HL-60/S4 (cell line): ENCODE measurements at regions not wholly inside any gene's neighbourhood (a gene's known extent, or its start where the extent isn't known, plus 50 kb on each side); places are given as distances from the start of the nearest gene placed in this dataset.

Experiments used
- in situ Hi-C: fragments of 300-500 bp; cut with MboI; formaldehyde crosslinking; loops from 2 replicates; pipeline ENCODE4 v1.14.3; 2022; ENCODE audit warnings: low sequenced_read_pairs

DNA sequence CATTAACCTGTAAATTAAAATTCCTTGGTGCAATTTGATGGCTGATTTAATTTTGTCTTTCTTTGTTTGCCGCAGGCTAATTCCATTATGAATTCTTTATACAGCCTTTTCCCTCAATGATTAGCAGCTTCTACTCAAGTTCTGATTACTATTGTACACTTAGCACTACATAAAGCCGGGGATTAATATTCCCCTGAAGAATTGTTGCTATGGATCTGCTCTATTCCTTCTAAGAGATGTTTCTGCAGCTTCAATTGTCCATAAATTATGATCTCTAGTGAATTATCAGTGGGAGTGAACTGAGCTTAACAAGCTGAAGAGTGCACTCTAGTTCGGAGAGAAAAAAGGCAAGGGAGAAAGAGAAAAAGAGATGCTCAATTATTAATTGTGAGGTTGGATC is 433.7 kb upstream of the SPRED2 start:
- in situ Hi-C loops: no loop called here

DNA sequence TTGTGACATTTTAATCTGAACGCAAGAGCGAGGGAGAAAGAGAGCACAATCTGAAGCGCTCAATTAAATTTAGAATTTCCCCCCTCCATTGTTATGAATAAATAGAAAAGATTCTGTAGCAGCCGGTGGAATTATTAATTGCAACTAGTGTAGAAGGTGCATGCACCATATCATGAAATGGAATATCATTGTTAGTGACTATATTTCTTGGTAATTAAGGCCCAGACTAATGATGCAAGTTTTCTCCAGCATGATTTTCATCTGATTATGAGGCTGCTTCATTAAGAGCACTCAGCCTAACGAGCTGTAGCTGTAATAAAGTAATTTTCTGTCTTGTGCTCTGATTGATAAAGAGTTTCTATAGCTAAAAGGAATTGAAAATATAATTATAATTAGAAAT is 432.2 kb upstream of the SPRED2 start:
- in situ Hi-C loops: no loop called here

DNA sequence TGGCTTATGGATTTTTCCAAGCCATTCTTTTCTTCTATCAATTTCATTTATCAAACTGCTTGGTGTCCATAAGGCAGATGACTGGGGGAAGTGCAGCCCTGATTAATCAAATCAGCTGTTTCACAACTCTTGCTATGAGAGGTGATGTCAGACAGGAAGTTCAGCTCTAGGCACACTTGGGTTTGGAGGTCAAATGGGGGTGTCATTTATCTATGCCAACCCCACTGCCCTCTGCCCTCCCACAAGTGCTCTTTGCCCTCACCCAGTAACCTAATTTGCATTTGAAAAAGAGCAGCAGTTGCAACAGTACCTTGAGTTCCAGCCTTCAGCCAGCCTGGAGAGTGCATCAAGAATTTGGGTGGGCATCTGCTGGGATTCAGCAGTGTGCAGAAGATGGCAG is 431.3 kb upstream of the SPRED2 start:
- in situ Hi-C loops: no loop called here

DNA sequence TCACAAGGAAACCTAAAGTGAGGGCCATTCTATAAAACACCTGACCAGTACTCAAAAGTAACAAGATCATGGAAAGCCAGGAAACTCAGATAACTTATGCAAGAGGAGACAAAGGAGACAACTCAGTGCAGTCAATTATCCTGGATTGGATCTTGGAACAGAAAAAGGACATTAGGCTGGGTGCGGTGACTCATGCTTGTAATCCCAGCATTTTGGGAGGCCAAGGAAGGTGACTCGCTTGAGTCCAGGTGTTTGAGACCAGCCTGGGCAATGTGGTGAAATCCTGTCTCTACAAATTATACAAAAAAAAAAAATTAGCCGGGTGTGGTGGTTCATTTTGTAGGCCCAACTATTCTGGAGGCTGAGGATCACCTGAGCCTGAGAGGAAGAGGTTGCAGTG is 424.5 kb upstream of the SPRED2 start:
- in situ Hi-C loops: no loop called here

DNA sequence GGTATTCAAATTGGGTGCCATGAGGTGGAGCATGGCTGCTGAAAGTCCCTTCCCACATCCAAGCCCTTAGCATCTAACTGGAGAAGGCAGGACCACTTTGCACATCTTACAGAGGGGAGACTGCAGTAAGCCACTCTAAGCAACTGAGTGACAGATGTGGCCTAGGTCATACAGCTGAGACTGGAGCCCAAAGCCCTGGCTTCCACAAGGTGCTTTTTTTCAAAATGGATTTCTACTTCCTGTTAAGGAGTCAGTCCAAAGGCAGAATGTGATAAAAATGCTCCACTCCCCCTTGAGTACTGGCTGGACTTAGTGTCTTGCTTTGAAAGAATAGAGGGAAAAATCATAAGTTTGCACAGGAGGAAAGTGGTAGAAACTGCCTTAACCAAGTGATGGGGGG is 424.0 kb upstream of the SPRED2 start:
- in situ Hi-C loops: no loop called here

DNA sequence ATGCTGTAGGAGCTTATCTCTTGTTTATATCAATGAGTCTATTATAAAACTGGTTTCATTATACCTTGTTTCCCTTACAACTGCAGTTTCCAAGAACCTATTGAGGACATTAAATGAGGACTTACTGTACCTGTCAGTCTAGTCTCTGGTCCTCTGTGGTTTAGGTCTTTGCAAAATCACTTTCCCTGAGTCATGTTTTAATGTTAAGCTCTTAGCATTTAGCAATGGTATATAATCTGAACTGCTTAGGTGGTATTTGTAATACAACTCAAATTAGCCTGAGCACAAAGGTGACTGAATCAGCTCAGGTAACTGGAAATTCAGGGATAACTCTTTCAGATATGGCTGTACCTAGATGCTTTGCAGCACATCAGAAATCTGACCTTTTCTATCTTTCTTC is 418.3 kb upstream of the SPRED2 start:
- in situ Hi-C loops: no loop called here

DNA sequence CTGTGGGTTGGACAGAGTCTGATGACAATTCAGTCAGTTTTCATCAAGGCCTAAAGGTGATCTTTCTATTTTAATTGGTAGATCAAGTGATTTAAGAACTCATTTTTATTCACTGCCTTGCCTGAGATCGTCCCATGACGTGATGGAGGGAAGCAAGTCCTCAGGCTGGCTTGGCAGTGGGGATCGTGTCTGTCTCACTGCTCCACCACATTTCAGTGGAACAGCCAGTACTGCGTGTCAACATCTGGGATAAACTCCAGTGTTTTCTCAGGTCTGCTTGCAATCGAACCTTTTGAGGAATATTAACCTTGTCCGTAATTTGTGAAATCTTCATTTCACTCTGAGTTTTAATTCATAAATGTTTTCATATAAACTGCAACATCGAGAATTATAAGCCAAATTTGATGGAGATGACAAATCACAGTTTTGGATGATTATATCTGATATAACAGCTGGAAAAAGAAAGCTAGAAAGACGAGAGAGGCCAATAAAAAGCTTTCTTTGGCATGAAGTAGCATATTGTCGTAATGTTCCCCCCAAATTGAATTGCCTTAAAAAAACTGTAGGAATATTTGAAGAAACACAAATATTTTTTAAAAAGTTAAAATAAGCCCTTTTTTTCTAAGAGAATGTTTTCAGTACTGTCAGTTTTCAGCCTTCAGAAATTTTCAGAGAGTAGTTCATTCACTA is 414.7 kb upstream of the SPRED2 start:
- in situ Hi-C loops: no loop called here

DNA sequence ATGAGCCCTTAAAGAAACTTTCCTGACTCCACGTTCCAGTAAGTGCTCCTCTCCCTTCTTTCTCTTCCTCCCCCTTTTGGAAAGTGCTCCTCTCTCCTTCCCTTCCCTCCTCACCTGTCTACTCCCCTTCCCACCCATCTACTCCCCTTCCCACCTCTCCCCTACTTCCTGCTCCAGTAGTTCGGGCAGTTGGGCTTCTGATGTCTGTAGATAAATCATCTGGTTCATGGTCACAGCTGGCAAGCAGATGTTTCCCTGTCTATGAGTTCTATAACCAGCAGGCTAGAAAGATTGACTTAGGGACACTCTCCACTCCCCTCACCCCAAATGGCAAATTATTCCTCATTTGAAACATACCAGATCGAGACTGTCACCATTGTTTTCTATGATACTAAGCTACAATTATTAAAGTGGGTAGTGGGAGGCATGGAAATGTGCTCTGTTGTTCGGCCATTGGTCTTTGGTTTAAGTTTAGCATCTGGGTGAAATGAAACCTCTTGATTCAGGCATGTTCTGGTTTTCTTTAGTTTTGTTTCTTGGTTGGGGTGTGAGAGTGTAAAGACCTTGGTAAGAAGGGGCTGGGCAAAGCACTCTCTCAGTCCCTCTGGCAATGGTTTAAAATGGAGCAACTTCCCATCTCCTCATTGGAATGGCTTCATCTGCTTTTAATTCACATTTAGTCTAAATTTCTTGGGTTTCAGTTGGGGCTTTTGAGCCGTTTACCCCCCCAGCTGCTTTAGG is 413.2 kb upstream of the SPRED2 start:
- in situ Hi-C loops: no loop called here

DNA sequence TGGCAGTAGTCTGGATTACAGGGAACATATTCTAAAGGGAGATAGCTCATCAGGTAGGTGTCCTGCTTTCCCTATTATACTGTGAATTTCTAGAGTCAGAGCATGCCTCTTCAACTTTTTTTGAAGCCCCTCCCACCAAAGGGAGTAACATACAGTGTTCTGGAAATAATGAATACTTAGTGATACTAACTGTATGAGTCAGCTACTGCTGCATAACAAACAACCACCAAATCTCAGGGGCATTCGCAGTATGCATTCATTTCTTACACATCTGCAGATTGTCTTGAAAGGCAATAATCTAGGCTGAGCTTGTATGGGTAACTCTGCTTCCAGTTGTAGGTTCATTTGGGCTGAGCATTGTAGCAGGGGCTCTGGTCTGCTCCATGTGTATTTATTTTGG is 409.7 kb upstream of the SPRED2 start:
- in situ Hi-C loops: no loop called here

DNA sequence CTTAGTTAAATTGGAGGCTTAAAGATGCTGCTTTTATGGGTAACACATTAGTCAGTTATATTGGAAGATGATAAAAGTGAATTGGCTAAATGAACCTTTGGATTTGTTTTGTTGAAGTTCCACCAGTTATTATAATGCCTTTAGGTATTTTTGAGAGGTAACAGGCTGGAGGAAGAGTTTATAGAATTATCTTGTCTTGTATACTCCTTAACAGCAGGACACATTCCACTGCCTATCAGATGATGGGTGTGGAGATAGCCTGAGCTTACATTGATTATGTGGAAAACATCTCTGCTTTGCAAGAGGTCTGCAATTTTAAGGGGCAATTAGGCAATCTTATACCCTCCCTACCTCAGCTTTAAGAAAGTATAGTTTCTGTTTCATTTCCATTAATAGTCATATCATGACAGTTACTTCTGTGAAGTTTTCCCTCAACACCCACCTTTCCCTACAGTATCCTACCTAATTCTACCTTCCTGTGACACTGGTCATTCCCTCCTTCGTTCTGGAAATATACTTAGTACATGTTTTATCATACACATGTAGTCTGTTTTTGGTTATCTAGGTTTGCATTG is 403.7 kb upstream of the SPRED2 start:
- in situ Hi-C loops: no loop called here

DNA sequence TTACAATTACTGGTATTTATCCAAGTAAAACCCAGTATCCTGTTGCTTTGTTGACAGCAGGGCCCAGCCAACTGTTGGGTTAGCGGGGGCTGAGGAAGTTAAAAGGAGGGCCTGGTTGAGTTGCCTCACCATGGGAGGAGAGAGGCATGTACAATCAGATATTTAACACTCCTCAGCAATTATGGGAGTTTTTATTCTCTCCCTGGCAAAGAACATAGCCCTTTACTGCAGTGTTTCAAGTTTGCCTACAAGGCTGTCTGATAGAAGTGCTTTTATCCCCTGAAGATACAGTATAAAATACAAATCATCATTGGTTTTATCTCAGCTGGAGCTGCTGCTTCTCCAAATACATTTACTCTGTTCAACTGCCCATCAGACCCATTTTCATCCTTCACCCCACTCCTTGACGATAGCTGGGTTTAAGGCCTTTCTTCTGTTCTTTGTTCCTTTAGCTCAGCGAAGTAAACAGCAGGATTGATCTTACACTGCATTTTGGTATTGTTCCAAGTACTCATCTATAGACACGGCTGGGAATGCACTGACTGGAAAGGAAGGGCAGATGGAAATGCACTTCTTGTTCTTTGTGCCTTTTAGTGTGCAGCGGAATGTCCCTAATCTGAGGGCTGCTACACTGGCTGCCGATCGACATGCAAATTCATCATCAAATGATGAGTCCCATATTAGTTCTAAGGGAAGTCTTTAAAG is 402.5 kb upstream of the SPRED2 start:
- in situ Hi-C loops: no loop called here

DNA sequence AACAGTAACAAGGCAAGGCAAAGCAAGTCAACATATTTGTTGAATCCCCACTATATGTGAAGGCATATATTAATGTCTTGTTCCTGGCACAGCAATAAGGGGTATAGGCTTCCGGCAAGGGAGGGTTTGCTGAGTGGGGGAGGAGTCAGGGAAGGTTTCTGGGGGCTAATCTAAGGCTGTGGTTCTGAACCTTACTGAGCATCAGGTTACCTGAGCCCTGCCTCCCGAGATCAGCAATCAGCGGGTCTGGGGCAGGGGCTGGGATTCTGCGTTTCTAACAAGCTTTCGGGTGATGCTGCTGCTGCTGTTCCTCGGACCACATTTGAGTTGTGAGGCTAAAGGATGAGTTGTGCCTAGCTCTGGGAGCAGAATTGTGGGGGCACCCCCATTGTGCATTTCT is 401.7 kb upstream of the SPRED2 start:
- in situ Hi-C loops: no loop called here

DNA sequence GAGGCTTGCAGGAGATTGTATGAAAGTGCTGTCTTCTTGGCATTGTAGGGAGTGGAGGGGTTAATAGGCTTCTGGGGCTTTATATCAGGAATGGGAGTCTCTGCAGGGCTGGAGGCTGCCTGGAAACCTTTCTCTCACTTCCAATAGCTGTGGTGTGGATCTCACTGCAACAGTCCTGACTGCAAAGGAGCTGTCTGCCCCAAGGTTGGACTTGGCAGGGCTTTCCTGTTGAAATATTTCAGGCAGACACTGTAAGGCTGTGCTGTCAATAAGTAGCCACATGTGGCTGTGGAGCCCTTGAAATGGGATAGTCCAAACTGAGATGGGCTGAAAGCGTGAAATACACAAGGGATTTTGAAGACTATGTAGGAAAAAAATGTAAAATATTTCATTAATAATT is 399.1 kb upstream of the SPRED2 start:
- in situ Hi-C loops: no loop called here

DNA sequence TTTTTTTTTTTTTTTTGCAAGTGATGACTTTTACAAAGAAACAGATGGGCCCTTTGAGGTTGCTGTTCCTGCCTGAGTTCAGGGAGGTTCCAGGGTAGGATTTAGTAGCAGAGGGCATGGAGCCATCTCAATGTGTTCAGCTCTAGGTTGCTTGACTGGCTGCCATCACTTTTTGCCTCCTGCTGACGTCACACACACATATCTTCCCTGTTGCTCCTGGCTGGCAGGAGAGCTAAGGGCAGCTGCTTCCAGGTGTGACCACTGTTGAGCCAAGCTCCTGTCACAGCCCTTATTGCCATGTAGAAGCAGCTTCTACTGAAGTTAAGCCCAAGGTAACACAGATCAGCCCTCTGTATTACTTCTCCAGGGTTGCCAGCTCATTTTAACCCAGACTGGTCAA is 394.2 kb upstream of the SPRED2 start:
- in situ Hi-C loops: no loop called here

DNA sequence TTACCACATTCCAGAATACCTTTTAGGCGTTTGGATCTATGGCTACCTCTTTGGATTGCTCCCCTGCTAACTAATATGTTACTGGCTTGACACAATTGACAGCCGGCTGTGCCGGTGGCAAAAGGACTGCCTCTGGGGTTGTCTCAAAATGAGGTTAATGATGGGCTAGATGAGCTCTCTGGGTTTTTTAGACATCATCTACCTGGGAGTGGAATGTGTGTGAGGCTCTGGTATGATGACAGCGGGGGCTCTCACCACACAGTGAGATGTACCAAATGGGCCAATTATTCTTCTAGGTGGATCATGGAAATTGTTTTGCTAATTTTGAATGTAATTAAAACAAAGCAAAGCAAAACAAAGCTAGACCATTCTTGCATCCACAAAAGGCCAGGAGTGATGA is 391.1 kb upstream of the SPRED2 start:
- in situ Hi-C loops: no loop called here

DNA sequence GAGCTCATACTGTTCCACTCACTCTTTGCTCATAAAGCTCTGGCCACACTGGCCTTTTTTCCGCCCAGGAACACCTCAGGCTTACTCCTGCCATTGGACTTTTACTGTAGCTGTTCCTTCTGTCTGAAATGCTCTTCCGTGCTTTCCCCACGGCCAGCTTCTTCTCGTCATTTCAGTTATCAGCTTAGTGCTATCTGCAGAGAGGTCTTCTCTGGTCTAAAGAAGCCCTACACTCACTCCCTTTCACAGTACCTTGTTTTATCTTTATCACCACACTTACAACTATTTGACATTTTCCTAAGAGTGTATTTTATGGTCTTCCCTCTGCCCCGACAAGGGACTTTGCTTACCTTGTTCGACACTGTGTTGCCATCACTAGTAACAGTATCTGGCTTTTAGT is 388.1 kb upstream of the SPRED2 start:
- in situ Hi-C loops: no loop called here

DNA sequence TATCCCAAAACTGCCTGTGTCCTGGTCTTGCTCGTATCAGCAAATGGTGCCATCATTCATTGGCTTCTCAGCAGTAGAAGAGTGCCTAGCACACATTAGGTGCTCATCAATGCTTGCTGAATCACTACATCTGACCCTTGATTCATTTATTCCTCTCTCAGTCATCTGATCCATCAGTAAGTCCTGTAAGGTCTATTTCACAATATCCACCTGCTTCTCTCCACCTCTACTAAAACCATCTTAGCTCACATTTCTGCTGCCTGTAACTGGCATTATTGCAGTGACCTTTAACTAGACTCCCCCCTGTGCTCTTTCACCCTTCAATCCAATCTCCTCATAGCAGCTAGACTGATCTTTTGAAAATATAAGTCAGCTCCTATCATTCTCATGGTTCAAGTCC is 387.6 kb upstream of the SPRED2 start:
- in situ Hi-C loops: no loop called here

DNA sequence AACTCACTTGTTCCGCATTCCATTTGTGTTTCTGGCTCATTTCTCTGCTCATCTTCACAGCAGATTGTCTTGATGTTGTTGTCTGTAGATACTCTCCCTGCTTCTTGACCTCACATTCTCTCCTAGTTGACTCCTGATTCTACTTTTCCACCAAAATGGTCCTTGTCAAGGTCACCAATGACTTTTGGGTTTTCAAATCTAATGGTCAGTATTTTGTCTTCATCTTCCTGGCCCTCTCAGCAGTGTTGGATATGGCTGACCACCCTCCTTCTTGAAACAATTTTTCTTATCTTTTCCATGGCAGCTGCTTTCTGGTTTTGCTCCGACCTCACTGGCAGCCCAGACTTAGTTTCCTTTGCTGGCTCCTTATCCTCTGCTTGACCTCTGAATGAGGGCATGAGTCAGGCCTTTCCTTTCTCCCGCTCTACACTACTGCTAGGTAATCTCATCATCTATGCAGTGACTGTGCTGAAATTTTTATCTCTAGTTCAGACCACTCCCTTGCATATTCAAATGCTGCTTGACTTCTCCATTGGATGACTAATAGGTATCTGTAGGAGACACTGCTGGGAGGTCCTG is 386.6 kb upstream of the SPRED2 start:
- in situ Hi-C loops: no loop called here

DNA sequence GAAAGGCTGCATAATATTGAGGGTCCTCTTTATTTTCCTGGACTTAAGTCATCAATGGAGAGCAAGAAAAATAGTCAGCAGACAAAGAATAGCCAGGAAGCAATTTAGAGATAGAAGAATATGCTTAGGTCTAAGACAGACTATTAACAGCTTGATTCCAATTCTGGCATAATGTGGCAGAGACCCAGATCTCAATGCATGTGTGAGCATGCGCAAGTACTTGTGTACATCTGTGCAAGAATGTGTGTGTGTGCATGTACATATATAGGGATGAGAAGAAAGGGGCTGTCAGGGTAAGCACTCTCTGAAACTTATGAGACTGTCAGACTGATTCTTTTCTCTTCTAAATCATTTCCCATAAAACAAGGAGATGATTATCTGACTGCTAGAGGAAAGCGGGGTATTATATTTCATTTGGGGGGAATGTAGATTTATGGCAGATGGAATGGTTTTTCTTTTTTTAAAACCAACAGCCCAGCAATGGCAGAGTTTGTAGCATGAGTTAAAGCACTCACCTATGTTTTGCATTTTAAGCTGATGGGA is 381.3 kb upstream of the SPRED2 start:
- in situ Hi-C loops: no loop called here

DNA sequence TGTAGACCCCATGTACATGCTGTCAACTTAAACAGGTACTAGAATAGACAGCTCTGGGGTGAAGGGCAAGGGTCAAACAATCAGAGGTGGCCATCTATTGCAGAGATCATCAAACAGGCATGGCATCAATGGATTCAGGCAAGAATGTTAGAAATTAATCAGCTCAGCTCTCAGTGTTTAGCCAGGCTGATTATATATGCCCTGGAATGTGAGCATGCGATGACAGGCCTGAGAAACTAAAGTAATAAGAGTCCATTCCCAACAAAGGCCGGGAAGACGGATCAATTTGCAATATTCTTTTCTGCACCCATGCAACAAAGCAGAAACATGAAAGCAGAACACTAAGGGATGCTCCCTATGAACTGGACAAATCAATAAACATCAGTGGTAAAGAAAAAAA is 380.5 kb upstream of the SPRED2 start:
- in situ Hi-C loops: no loop called here

DNA sequence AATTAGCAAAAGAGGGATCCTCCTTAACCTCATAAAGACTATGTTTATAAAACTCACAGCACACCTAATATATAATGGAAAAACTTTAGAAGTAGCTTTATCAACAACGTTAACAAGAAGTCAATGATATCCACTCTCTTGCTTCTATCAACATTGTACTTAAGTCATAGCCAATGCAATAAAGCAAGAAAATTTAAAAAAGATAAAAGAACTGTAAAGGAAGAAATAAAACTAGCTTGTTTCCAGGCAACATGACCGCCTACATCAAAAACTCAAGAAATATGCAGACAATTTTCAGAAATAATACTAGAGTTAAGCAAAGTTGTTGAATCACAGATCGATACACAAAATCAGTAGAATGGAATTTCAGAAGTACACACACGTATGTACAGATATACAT is 375.5 kb upstream of the SPRED2 start:
- in situ Hi-C loops: no loop called here
